IgD-negative memory B cell (primary cell): ENCODE measurements at regions not wholly inside any gene's neighbourhood (a gene's known extent, or its start where the extent isn't known, plus 50 kb on each side); places are given as distances from the start of the nearest gene placed in this dataset.
A peak's percentile ranks its signal among the peaks of the same experiment; 100 is the strongest.
"Not testable (repeated sequence)": the region's sequence is repeated elsewhere in the genome, so short reads cannot be mapped to it uniquely, and the experiment has no call there.

Source experiments
- H3K27ac Mint-ChIP-seq, 3 donors: one replicate each; pipeline ENCODE4 v1.8.0; 2020 to 2022; ENCODE audit warnings: mild to moderate bottlenecking in 3 of 3, mixed read lengths in 3 of 3, moderate library complexity in 1 of 3
- H3K27me3 Mint-ChIP-seq: one replicate; pipeline ENCODE4 v1.8.0; 2021; ENCODE audit warnings: mixed read lengths
- H3K36me3 Mint-ChIP-seq: one replicate; pipeline ENCODE4 v1.8.0; 2020; ENCODE audit warnings: mild to moderate bottlenecking, mixed read lengths
- H3K4me1 Mint-ChIP-seq, 3 donors: one replicate each; pipeline ENCODE4 v1.8.0; 2020 to 2022; ENCODE audit warnings: mixed read lengths in 3 of 3, mild to moderate bottlenecking in 1 of 3
- H3K4me3 Mint-ChIP-seq, 4 donors: one replicate each; pipeline ENCODE4 v1.8.0; 2020 to 2022; ENCODE audit warnings: mild to moderate bottlenecking in 4 of 4, mixed read lengths in 4 of 4, moderate library complexity in 3 of 4
- H3K9me3 Mint-ChIP-seq, 3 donors: one replicate each; pipeline ENCODE4 v1.8.0; 2020 to 2021; ENCODE audit warnings: mixed read lengths in 3 of 3, mild to moderate bottlenecking in 1 of 3

DNA sequence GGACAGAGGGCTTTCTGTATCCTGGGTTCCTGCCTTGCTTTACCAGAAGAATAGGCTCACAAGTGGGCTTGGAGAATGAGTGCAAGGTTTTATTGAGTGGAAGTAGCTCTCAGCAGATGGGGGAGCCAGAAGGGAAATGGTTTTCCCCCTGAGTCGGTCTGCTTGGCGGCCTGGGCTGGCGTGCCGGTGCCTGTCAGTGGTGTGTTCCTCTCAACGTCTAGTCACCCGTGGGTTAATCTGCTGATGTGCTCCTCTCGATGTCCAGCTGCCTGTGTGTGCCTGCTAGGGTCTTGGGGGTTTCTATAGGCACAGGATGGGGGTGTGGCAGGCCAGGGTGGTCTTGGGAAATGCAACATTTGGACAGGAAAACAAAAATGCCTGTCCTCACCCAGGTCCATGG, 370.8 kb upstream of the ZNF462 start:
- not testable (repeated sequence) for H3K9me3 Mint-ChIP-seq, H3K4me1 Mint-ChIP-seq, H3K36me3 Mint-ChIP-seq, H3K27me3 Mint-ChIP-seq, H3K4me3 Mint-ChIP-seq, H3K27ac Mint-ChIP-seq

DNA sequence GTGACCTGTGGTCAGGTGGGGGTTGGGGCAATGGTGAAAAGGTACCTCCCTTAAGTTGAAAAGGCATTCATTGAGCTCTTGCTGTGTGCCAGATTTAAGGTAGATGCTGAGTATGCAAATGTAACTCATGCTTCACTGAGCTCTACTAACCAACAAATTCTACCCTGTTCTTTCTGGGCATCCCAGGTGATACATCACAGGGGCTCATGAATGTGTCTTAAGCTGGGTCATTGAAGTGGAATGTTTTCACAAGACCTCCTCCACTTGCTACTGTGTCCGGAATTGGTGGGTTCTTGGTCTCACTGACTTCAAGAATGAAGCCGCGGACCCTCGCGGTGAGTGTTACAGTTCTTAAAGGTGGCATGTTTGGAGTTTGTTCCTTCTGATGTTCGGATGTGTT, 362.8 kb upstream of the ZNF462 start:
- Mint-ChIP-seq H3K27me3 (no peaks in the 10 kb centered on the region), H3K36me3 (no peaks in the 10 kb centered on the region), H3K4me1 (no peaks in the 10 kb centered on the region), H3K4me3 (no peak overlapping the region), H3K9me3 (peaks cover 4 to 9% (median 5%) of the 10 kb centered on the region in 3 donors), H3K27ac (no peak overlapping the region)

DNA sequence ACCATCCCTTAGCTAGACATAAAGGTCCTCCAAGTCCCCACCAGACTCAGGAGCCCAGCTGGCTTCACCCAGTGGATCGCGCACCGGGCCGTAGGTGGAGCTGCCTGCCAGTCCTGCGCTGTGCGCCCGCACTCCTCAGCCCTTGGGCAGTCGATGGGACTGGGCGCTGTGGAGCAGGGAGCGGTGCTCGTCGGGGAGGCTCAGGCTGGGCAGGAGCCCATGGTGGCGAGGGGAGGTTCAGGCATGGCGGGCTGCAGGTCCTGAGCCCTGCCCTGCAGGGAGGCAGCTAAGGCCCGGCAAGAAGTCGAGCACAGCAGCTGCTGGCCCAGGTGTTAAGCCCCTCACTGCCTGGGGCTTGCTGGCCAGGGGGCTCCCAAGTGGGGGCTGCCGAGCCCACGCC, 361.8 kb upstream of the ZNF462 start:
- not testable (repeated sequence) for H3K9me3 Mint-ChIP-seq, H3K27me3 Mint-ChIP-seq, H3K27ac Mint-ChIP-seq, H3K36me3 Mint-ChIP-seq, H3K4me1 Mint-ChIP-seq, H3K4me3 Mint-ChIP-seq

DNA sequence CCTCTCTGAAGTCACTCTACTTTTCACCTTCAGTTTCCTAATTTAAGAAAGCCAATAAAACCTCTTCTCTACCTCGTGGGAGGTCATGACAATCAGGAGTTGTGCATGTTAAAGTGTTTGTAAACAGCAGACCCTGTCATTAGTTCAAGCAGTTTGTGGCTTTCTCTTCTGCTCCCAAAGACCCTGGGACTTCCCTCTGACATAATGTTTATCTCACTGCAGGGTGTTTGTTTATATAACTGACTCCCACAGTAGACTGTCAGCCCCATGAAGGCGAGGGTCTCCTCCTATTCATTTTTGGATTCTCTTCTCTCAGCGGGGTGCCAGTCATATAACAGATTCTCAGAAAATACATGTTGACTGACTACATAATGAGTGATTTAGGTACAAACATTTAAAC, 360.0 kb upstream of the ZNF462 start:
- H3K27me3 Mint-ChIP-seq, result no peaks in the 10 kb centered on the region
- no peaks in the 10 kb centered on the region for H3K36me3 Mint-ChIP-seq
- H3K27ac Mint-ChIP-seq, result no peak overlapping the region
- H3K4me3 Mint-ChIP-seq, result no peak overlapping the region
- H3K4me1 Mint-ChIP-seq, result no peaks in the 10 kb centered on the region
- H3K9me3 Mint-ChIP-seq, result peaks cover 4 to 9% (median 5%) of the 10 kb centered on the region in 3 donors

DNA sequence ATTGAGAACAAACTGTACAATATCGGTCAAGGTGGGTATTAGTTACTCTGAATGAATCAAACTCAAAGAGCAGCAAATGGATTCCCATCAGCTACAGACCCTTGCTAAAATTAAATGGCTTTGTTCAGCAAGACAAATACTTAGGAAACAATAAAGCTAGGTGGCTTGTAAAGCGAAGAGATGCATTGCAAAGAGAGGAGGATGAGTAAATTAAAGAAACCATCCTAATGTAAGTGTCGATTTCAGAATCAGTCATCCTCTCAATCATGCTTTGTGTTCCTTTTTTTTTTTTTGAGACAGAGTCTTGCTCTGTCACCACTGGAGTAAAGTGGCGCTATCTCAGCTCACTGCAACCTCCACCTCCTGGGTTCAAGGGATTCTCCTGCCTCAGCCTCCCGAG, 359.2 kb upstream of the ZNF462 start:
- Mint-ChIP-seq H3K27me3 (no peaks in the 10 kb centered on the region), H3K36me3 (no peaks in the 10 kb centered on the region), H3K27ac (no peak overlapping the region), H3K9me3 (peaks cover 4 to 9% (median 5%) of the 10 kb centered on the region in 3 donors), H3K4me3 (peak overlapping the region in 1 of 4 donors; percentile 17), H3K4me1 (no peaks in the 10 kb centered on the region)

DNA sequence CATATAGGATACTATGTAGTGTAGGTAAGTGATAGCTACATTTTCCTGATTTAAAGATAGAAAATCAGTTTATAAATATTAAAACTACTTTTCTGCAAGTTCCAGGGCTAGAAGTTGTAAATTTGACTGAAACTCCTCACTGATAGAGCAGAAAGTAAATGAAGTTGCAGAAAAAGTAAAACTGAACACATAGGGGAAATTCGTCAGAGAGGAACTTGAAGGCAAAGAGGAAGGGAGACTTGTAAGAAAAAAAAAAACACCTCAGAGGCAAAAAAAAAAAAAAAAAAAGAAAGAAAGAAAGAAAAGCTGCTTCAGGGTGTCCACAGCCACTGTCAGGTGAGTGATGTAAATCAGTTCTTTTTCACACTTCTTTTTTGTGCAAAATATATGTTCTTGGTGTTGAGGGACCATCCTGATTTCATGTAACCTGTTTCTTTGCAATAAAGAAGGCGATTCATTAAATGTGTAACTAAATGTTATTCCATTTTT, 336.2 kb upstream of the ZNF462 start:
- H3K9me3 Mint-ChIP-seq, result peaks cover 4 to 22% (median 6%) of the 10 kb centered on the region in 3 donors
- H3K27ac Mint-ChIP-seq, result no peak overlapping the region
- H3K4me3 Mint-ChIP-seq, result no peak overlapping the region
- H3K27me3 Mint-ChIP-seq, result no peaks in the 10 kb centered on the region
- no peaks in the 10 kb centered on the region for H3K36me3 Mint-ChIP-seq
- no peaks in the 10 kb centered on the region for H3K4me1 Mint-ChIP-seq

DNA sequence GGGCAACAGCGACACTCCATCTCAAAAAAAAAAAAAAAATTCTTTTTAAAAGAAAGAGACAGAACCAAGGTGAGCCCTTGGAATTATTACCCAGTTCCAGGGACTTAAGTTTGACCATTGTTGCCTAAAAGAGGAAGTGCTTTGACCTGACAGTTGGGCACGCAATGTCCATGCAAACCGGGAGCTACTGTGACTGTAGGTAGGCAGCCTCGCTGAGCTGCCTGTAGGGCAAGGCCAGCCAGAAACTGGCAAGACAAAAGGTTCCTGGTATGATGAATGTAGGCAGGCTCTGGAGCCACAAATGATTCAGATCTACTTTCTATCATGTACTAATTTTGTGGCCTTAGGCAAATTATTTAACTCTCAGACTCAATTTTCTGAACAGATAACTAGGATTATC, 334.8 kb upstream of the ZNF462 start:
- Mint-ChIP-seq H3K9me3 (peaks cover 4 to 14% (median 6%) of the 10 kb centered on the region in 3 donors), H3K27me3 (no peaks in the 10 kb centered on the region), H3K4me3 (no peak overlapping the region), H3K4me1 (no peaks in the 10 kb centered on the region), H3K36me3 (no peaks in the 10 kb centered on the region), H3K27ac (no peak overlapping the region)

DNA sequence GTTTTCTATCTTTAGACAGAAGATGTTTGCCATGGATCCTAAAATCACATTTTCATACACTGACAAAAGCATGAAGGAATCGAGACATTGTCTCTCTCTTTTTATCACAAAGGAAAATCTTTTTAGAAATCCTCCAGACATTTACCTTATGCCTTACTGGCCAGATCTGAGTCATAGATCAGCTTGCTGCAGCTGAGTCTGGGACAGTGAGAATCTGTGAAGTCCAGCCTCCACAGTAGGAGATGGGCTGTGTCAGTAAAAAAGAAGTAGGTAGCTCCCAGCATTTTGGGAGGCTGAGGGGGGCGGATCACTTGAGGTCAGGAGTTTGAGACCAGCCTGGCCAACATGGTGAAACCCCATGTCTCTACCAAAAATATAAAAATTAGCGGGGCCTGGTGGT, 333.4 kb upstream of the ZNF462 start:
- Mint-ChIP-seq H3K36me3 (no peaks in the 10 kb centered on the region), H3K27me3 (no peaks in the 10 kb centered on the region), H3K4me3 (no peak overlapping the region), H3K9me3 (peaks cover 3 to 5% (median 4%) of the 10 kb centered on the region in 3 donors), H3K4me1 (no peaks in the 10 kb centered on the region), H3K27ac (no peak overlapping the region)

DNA sequence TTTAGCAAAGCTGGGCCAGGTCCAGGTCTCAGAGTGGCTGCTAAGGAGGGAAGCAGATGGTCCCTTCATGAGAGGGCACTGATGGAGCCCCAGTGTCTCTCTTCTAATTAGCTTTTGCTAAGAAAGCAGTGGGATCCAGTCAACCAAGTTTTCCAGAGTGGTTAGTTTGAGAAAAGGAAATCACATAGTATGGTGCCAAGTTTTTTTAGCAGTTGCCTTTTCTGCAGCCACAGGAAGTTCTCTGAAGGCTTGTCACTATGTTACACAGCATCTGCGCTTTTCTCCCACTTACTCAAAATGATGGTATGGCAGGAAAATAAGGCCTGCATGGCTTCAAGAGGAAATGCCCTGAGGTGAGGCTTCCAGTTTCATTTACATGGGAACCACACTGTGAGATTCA, 331.5 kb upstream of the ZNF462 start:
- Mint-ChIP-seq H3K4me3 (no peak overlapping the region), H3K27me3 (no peaks in the 10 kb centered on the region), H3K4me1 (no peaks in the 10 kb centered on the region), H3K27ac (no peak overlapping the region), H3K36me3 (no peaks in the 10 kb centered on the region), H3K9me3 (peaks cover 2 to 4% (median 2%) of the 10 kb centered on the region in 3 donors)

DNA sequence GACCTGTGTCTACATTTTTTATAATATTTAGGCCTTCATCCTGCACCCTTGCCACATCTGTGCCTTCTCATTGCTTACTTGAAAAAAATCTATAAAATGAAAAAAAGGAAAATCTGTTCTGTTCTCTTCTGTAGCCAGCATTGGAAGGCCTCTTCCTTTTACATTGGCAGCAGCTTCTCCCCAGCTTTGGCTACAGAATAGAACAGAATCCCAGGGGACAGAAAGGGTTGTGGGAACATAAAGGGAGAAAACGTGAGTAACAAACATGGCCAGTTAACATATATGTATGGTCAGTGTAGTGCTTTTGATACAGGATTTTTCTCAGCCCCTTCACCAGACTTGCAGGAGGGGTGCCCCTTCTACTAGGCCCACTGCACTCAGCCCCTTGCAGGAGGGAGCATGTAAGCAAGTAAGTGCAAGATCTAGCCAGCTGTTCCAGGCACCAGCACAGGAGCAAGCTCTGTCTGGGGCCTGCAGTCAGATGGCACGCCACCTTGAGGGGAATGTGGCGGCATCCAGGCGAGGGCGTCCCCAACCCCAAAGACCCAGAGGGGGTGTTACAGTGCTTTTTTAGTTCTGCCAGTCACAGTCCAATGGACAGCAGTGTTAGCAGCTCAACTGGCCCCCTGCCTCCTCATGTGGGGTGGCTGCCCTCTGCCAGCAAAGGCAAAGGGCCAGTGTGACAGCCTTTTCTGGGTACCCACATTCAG, 330.5 kb upstream of the ZNF462 start:
- Mint-ChIP-seq H3K9me3 (peaks cover 4 to 8% (median 7%) of the 10 kb centered on the region in 3 donors), H3K27ac (no peak overlapping the region), H3K4me1 (no peaks in the 10 kb centered on the region), H3K36me3 (no peaks in the 10 kb centered on the region), H3K4me3 (no peak overlapping the region), H3K27me3 (no peaks in the 10 kb centered on the region)

DNA sequence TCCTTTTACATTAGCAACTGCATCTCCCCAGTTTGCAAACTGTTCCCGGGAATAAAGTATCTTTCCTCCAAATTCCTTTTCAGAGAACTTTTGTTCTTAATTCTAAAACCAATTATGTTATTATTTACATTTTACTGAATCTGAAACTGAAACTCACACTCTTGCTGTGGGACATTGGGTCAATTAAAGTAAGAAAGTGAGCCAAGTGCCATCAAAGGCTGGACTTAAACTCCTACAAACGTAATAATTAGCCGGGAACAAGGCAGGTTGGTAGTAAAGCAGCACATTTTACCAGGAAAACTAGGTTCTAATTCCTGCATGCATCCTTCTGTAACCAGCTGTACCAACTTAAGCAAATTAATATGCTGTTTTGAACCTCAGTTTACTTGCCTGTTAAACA, 328.2 kb upstream of the ZNF462 start:
- Mint-ChIP-seq H3K27me3 (no peaks in the 10 kb centered on the region), H3K27ac (no peak overlapping the region), H3K4me3 (no peak overlapping the region), H3K36me3 (no peaks in the 10 kb centered on the region), H3K4me1 (no peaks in the 10 kb centered on the region), H3K9me3 (peaks cover 3 to 8% (median 7%) of the 10 kb centered on the region in 3 donors)

DNA sequence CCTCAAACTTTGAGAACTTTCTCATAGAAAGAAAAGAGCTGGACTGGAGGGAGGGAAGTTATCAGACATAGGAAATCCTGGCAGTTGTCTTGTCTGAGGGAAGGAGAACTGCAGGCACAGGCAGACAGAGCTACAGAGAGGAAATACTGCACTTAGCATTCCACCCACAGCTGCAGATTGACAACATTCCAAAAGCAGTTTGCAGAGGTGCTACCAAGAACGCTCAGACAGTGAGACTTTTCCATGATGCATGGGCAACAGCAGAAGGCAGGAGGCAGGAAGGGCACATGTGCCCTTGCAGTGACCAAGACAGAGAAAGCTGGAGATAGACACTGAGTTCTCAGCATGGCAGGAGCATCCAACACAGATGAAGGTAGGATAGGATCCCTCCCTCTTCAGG, 327.5 kb upstream of the ZNF462 start:
- Mint-ChIP-seq H3K4me3 (no peak overlapping the region), H3K27ac (no peak overlapping the region), H3K9me3 (peaks cover 3 to 8% (median 6%) of the 10 kb centered on the region in 3 donors), H3K36me3 (no peaks in the 10 kb centered on the region), H3K4me1 (no peaks in the 10 kb centered on the region), H3K27me3 (no peaks in the 10 kb centered on the region)

DNA sequence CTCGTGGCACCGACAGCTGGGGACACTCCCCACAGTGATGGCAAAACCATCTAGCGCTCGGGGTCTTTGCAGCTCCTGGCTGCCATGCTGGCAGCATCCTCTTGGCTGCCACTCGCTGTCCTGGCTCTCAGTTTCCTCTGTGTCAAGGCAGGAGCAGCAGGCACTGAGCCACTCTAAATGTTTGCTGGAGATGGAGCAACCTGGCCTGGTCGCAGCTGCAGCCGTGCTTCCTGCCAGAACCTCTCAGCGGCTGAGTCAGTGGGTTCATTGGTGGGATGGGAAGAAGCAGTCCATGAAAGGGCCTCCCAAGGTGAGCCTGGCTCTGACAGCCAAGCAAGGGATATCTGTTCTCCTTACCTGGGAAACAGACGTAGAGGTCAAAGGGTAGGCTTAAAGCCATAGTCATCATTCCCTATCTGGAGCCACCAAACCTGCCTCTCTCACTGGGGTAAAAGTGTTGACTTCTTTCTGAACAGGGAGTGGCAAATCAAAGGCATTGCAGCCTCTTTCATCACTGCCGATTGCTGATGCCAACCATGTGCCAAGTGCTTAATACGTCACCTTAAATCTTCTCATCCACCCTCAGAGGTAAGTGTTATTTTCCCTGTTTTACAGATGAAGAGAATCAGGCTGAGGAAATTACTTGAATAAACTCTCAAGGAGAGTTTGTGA, 304.8 kb upstream of the ZNF462 start:
- no peak overlapping the region for H3K4me3 Mint-ChIP-seq
- peaks cover 0 to 14% (median 2%) of the 10 kb centered on the region in 3 donors for H3K9me3 Mint-ChIP-seq
- H3K27ac Mint-ChIP-seq, result no peak overlapping the region
- no peaks in the 10 kb centered on the region for H3K27me3 Mint-ChIP-seq
- no peaks in the 10 kb centered on the region for H3K36me3 Mint-ChIP-seq
- no peaks in the 10 kb centered on the region for H3K4me1 Mint-ChIP-seq

DNA sequence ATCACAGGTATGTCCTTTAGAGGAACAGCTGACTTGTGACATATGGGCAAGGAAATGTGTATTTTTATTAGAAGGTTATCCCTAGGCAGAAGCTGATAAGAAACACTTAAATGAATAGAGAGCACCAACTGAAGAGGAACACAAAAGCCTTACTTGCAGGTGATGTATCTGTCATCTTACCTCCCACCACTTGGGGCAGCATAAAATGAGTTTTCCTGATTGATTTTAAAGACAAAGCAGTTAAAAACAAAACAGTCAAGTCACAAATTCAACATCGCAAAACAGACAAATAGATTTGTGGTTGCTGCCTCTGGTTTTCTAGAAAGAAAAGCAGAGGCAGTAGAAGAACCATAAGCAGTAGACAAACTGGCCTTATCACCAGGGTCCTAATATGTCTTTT, 302.4 kb upstream of the ZNF462 start:
- Mint-ChIP-seq H3K27me3 (no peaks in the 10 kb centered on the region), H3K9me3 (peaks cover 0 to 6% (median 2%) of the 10 kb centered on the region in 3 donors), H3K36me3 (no peaks in the 10 kb centered on the region), H3K4me1 (no peaks in the 10 kb centered on the region), H3K4me3 (no peak overlapping the region), H3K27ac (no peak overlapping the region)

DNA sequence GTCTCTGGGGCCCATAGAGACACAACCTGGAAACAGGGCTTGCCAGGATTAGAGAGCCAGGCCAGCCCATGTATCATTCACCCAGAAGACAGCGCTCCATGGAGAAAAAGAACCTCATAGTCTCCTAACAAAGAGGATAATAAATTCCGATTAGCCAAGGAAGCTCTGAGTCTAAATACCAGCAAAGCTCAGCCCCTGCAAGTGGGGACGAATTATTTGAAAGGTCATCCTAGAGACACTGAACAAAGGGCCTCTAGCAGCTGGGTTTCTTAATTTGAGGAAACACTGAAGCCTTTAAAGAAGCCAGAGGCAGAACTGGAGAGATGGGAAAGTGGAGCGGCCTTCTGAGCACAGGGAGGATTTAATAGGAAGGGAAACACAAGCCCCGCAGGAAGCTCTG, 287.1 kb upstream of the ZNF462 start:
- no peaks in the 10 kb centered on the region for H3K27me3 Mint-ChIP-seq
- no peaks in the 10 kb centered on the region for H3K36me3 Mint-ChIP-seq
- no peaks in the 10 kb centered on the region for H3K4me1 Mint-ChIP-seq
- peaks cover 0 to 29% (median 12%) of the 10 kb centered on the region in 3 donors for H3K9me3 Mint-ChIP-seq
- no peak overlapping the region for H3K27ac Mint-ChIP-seq
- H3K4me3 Mint-ChIP-seq, result no peak overlapping the region

DNA sequence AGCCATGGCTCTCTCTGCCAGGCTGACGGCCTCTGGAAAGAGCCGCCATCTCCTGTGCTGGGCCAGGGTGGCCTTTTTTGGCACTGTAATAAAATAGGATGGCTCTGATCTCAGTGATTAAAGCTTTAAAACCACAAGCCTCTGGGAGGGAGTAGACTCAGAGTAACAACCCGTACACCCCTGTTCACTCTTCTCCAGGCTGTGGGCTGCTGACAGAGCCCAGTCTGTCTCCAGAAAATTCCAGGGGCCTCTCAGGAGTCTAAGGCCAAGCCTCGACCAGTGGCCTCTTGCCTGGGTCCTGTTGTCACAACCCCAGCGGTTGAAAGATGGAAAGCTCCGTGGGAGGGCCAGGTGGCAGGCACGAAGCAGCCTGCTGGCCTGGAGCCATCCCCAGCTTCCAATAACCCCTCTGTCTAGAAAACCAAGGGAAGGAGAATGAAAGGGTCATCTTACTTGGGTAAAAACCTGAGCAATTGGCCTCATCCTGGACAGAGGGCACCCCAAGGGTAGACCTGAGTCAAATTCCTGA, 286.7 kb upstream of the ZNF462 start:
- Mint-ChIP-seq H3K27me3 (no peaks in the 10 kb centered on the region), H3K27ac (no peak overlapping the region), H3K4me3 (no peak overlapping the region), H3K4me1 (no peaks in the 10 kb centered on the region), H3K36me3 (no peaks in the 10 kb centered on the region), H3K9me3 (peaks cover 0 to 29% (median 12%) of the 10 kb centered on the region in 3 donors)
